Glutamatergic neuron (in vitro differentiated cells): ENCODE measurements at regions not wholly inside any gene's neighbourhood (a gene's known extent, or its start where the extent isn't known, plus 50 kb on each side); places are given as distances from the start of the nearest gene placed in this dataset.

Experiments
- DNase-seq: peaks from one replicate; pipeline ENCODE4 v3.0.0; 2022
- H3K27ac Mint-ChIP-seq: one replicate; pipeline ENCODE4 v1.8.0; 2020; ENCODE audit warnings: mild to moderate bottlenecking, mixed read lengths, inconsistent platforms; ENCODE audit not compliant: unreplicated experiment
- H3K27me3 Mint-ChIP-seq: one replicate; pipeline ENCODE4 v1.8.0; 2020; ENCODE audit warnings: mild to moderate bottlenecking, moderate library complexity, mixed read lengths, inconsistent platforms; ENCODE audit not compliant: unreplicated experiment
- H3K36me3 Mint-ChIP-seq: one replicate; pipeline ENCODE4 v1.8.0; 2020; ENCODE audit warnings: mild to moderate bottlenecking, mixed read lengths, inconsistent platforms; ENCODE audit not compliant: unreplicated experiment
- H3K4me1 Mint-ChIP-seq: one replicate; pipeline ENCODE4 v1.8.0; 2020; ENCODE audit warnings: mild to moderate bottlenecking, low read depth, mixed read lengths, inconsistent platforms; ENCODE audit not compliant: unreplicated experiment
- H3K4me3 Mint-ChIP-seq: one replicate; pipeline ENCODE4 v1.8.0; 2020; ENCODE audit warnings: mild to moderate bottlenecking, mixed read lengths, inconsistent platforms; ENCODE audit not compliant: unreplicated experiment
- H3K9me3 Mint-ChIP-seq: one replicate; pipeline ENCODE4 v1.8.0; 2020; ENCODE audit warnings: mild to moderate bottlenecking, moderate library complexity, mixed read lengths, inconsistent platforms; ENCODE audit not compliant: unreplicated experiment
- TF ChIP-seq, protein P1 (sequence below): fragments of 200-600 bp; sonication (generic); IDR thresholded peaks from one replicate; pipeline ENCODE4 v1.5.0; 2021; ENCODE audit not compliant: partially characterized antibody, unreplicated experiment

GRCh38 chr7:79668292-79668691, 214.8 kb upstream of the MAGI2 start:
- TF ChIP-seq, protein P1, sequence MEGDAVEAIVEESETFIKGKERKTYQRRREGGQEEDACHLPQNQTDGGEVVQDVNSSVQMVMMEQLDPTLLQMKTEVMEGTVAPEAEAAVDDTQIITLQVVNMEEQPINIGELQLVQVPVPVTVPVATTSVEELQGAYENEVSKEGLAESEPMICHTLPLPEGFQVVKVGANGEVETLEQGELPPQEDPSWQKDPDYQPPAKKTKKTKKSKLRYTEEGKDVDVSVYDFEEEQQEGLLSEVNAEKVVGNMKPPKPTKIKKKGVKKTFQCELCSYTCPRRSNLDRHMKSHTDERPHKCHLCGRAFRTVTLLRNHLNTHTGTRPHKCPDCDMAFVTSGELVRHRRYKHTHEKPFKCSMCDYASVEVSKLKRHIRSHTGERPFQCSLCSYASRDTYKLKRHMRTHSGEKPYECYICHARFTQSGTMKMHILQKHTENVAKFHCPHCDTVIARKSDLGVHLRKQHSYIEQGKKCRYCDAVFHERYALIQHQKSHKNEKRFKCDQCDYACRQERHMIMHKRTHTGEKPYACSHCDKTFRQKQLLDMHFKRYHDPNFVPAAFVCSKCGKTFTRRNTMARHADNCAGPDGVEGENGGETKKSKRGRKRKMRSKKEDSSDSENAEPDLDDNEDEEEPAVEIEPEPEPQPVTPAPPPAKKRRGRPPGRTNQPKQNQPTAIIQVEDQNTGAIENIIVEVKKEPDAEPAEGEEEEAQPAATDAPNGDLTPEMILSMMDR = no peak
- Mint-ChIP-seq H3K27ac (no peak overlapping the region), H3K4me1 (no peaks in the 10 kb centered on the region), H3K9me3 (peaks cover 4% of the 10 kb centered on the region), H3K36me3 (peaks cover 4% of the 10 kb centered on the region), H3K4me3 (no peak overlapping the region), H3K27me3 (no peaks in the 10 kb centered on the region)
- no peak for DNase-seq

- TF ChIP-seq, protein P1 = no peak
- peaks cover 4% of the 10 kb centered on the region for H3K9me3 Mint-ChIP-seq
- H3K36me3 Mint-ChIP-seq = peaks cover 4% of the 10 kb centered on the region
- no peak overlapping the region for H3K27ac Mint-ChIP-seq
- no peaks in the 10 kb centered on the region for H3K27me3 Mint-ChIP-seq
- no peak for DNase-seq
- H3K4me1 Mint-ChIP-seq = no peaks in the 10 kb centered on the region
- H3K4me3 Mint-ChIP-seq = no peak overlapping the region
Measured at GRCh38 chr7:79666472-79666871, 213.0 kb upstream of the MAGI2 start.

GRCh38 chr7:79664884-79665676, 211.6 kb upstream of the MAGI2 start:
- TF ChIP-seq, protein P1 = no peak
- Mint-ChIP-seq H3K36me3 (peaks cover 4% of the 10 kb centered on the region), H3K9me3 (peaks cover 4% of the 10 kb centered on the region), H3K4me3 (no peak overlapping the region), H3K27me3 (no peaks in the 10 kb centered on the region), H3K4me1 (no peaks in the 10 kb centered on the region), H3K27ac (no peak overlapping the region)
- no peak for DNase-seq

- no peaks in the 10 kb centered on the region for H3K27me3 Mint-ChIP-seq
Measured at GRCh38 chr7:79658304-79658703, 204.8 kb upstream of the MAGI2 start.

DNA sequence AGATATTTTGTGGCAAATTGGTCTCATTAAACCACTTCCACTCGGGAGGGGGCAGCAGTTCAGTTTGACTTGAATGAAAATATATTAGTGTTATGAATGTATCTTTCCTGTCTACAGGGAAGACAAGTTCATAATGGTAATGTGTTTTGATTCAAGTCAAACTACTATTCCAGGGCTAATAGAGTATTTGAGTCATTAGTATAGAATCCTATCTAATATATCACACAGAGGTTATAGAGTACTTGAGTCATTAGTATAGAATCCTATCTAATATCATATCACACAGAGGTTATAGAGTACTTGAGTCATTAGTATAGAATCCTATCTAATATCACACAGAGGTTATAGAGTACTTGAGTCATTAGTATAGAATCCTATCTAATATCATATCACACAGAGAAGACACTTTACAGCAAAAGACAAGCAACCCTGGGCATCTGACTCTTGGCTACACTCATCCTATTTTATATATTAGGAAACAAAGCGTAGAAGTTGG, 199.7 kb upstream of the MAGI2 start:
- no peak for DNase-seq
- no peaks in the 10 kb centered on the region for H3K36me3 Mint-ChIP-seq
- no peak overlapping the region for H3K27ac Mint-ChIP-seq
- H3K4me3 Mint-ChIP-seq = no peak overlapping the region
- TF ChIP-seq, protein P1 = no peak
- no peaks in the 10 kb centered on the region for H3K9me3 Mint-ChIP-seq
- H3K27me3 Mint-ChIP-seq = no peaks in the 10 kb centered on the region
- H3K4me1 Mint-ChIP-seq = no peaks in the 10 kb centered on the region

More at GRCh38 chr7:79658304-79658703, 204.8 kb upstream of the MAGI2 start:
- no peak overlapping the region for H3K27ac Mint-ChIP-seq
- H3K36me3 Mint-ChIP-seq = no peaks in the 10 kb centered on the region
- H3K4me1 Mint-ChIP-seq = no peaks in the 10 kb centered on the region
- no peak overlapping the region for H3K4me3 Mint-ChIP-seq
- TF ChIP-seq, protein P1 = no peak
- H3K9me3 Mint-ChIP-seq = no peaks in the 10 kb centered on the region
- DNase-seq = no peak
